ENCODE measurements at regions not wholly inside any gene's neighbourhood (a gene's known extent, or its start where the extent isn't known, plus 50 kb on each side); places are given as distances from the start of the nearest gene placed in this dataset.

GRCh38 chr2:144776766-144777165, 256.8 kb upstream of the ZEB2 start:
- H3K27me3 ChIP-seq (ENCODE audit: insufficient read depth, low read length): no peaks in the 10 kb centered on the region
- no peak overlapping the region for H3K18ac ChIP-seq (ENCODE audit: insufficient read length, low read depth, low read length)
- H3K23ac ChIP-seq (ENCODE audit: insufficient read length, low read depth, low read length): no peak overlapping the region
- no peaks in the 10 kb centered on the region for H3K36me3 Mint-ChIP-seq (ENCODE audit: insufficient read depth in 1 of 3, low read depth in 3 of 3)
- no peaks in the 10 kb centered on the region for H3K27me3 Mint-ChIP-seq (ENCODE audit: low read depth)
- H3K9ac ChIP-seq (ENCODE audit: extremely low read depth, insufficient read length, low read length): no peak overlapping the region
- no peak overlapping the region for H4K5ac ChIP-seq (ENCODE audit: insufficient read length, low read depth, low read length)
- no peak overlapping the region for H3K27ac ChIP-seq (ENCODE audit: insufficient read length, low read depth, low read length)
- H3K56ac ChIP-seq (ENCODE audit: insufficient read length, low read depth, low read length): no peak overlapping the region
- no peaks in the 10 kb centered on the region for H3K79me2 ChIP-seq (ENCODE audit: insufficient read depth, low read length)
- no peak overlapping the region for H2BK120ac ChIP-seq (ENCODE audit: low read depth, low read length, poor library complexity, severe bottlenecking)
- H3T11ph ChIP-seq (ENCODE audit: low read length): no peak overlapping the region
- no peak overlapping the region for H3K4ac ChIP-seq (ENCODE audit: low read depth, low read length)
- no peaks in the 10 kb centered on the region for H4K20me1 ChIP-seq (ENCODE audit: control insufficient read depth, insufficient read depth, insufficient read length)
- no peaks in the 10 kb centered on the region for H3K4me1 ChIP-seq (ENCODE audit: insufficient read depth, low read length)
- no peak overlapping the region for H2BK15ac ChIP-seq (ENCODE audit: low read depth, low read length)
- H2AFZ ChIP-seq (ENCODE audit: low read length): no peak overlapping the region
- no peak overlapping the region for H3K4me2 ChIP-seq (ENCODE audit: insufficient read depth, insufficient read length, low read length)
- no peak overlapping the region for H2AK5ac ChIP-seq (ENCODE audit: insufficient read length, low read length)
- no peak overlapping the region for H2BK12ac ChIP-seq (ENCODE audit: insufficient read length, low read depth, low read length)
- H2BK20ac ChIP-seq (ENCODE audit: low read depth, low read length, poor library complexity, severe bottlenecking): no peak overlapping the region
- no peak overlapping the region for H4K91ac ChIP-seq (ENCODE audit: insufficient read length, low read depth, low read length)
- no peak overlapping the region for H3K4me3 Mint-ChIP-seq
- H3K23me2 ChIP-seq (ENCODE audit: insufficient read length, low read depth, low read length, poor library complexity, severe bottlenecking): no peaks in the 10 kb centered on the region
- TF ChIP-seq CTCF (conservative IDR thresholded peaks at IDR 0.05): no peak
- H3K9me3 ChIP-seq (ENCODE audit: control insufficient read depth, low read depth, low read length): no peaks in the 10 kb centered on the region
- H3K4me1 Mint-ChIP-seq: 0 out of 4 replicates have a peak, but pooled peaks cover 0 to 2% of the 10 kb centered on the region in 2 experiments
- H3K14ac ChIP-seq (ENCODE audit: insufficient read depth, low read length): no peak overlapping the region
- no peak overlapping the region for H2BK5ac ChIP-seq (ENCODE audit: insufficient read length, low read length)
- no peak overlapping the region for H4K8ac ChIP-seq (replicated peaks; ENCODE audit: insufficient read length, low read depth, low read length)
- no peaks in the 10 kb centered on the region for H3K9me3 Mint-ChIP-seq
- DNase-seq: no peak
- H3K79me1 ChIP-seq (ENCODE audit: insufficient read depth, low read depth, low read length, poor library complexity, severe bottlenecking): no peaks in the 10 kb centered on the region
- no peak overlapping the region for H3K27ac Mint-ChIP-seq
